ENCODE measurements at regions not wholly inside any gene's neighbourhood (a gene's known extent, or its start where the extent isn't known, plus 50 kb on each side); places are given as distances from the start of the nearest gene placed in this dataset.
"Not testable (repeated sequence)": the region's sequence is repeated elsewhere in the genome, so short reads cannot be mapped to it uniquely, and the experiment has no call there.

DNA sequence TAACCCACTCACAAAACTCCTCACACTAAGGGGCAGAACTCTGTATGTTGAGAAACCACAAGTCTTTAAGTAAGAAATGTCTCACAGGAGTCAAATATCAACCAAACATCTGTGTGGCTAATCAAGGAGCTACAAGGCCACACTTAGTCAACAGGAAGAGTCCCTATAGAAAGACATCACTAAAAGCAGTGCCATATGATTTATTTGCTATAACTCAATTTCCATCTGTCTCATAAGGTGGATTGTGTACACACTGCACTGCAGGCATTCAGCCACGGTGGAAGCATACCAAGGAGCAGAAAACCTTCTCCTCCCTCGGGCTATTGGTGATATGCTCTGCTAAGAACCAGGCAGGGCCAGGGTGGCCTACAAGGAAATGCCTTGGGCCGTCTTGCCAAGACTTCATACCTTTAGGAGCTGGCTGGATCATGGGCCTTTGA lies 197.6 kb upstream of the CFAP20DC start:
- in situ Hi-C loops (cut with HindIII; ENCODE audit: low pct_unique_long_range_greater_than_20kb, low sequenced_read_pairs) = no loop called here
- peak; percentile 73 for DNase-seq (ENCODE audit: low read depth)

DNA sequence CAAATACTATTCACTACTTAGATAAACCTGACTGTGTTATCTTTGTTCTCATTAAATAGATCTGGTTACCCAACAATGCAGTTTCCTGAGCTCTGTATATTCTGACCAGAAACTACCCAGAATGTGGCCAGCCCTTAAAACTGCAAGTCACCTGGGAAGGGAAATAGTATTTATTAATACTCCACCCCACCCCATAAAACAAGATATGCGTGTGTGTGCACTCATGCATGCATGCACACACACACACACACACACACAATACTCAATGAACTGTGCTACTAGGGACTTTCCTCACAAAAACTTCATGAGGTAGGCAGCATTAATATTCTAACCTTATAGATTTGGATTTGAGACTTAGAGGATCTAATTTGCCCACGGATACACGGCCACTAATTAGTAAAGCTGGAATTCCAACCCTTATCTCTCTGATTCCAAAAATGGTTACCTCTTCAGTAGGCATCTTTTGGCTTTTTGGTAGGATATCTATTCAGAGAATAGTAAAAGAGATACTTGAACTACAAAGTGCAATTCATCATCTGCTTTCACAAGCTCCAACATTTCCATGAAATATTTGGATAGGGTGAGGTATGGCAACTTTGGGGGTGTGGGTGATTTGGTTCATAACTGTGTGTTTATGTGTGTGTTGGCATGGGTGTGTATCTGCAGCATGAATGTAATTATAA lies 197.0 kb upstream of the CFAP20DC start:
- DNase-seq (ENCODE audit: low read depth) = peak; percentile 88
- in situ Hi-C loops (cut with HindIII; ENCODE audit: low pct_unique_long_range_greater_than_20kb, low sequenced_read_pairs) = no loop called here

DNA sequence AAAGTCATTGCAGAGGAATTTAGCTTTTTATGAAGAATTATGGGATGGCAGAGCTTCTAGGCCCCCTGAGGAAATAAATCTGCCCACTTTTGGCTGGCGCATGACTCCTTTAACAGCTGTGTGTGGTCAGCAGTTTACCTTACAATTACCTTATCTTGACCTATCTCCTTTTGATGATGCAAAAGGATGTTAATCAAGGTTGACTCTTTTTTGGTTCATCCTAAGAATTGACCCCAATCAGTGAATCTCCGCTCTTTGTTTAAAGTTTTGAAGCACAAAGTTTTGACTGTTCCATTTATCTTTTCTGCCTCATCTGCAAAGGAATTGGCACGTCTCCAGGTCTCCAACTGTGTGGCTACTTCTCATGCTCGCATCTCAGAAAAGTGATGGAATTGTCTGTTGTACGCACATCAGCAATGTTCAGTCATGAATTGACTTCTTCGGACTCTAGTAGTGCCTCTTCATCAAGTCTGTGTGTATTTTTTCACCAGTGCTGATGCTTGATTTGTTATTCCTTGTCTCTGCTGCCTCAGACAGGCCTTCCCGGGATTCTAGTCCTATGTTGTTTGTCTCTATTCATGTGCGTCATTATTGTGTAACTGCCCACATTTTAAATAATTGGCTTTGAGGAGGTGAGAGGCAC lies 196.2 kb upstream of the CFAP20DC start:
- peak; percentile 94 for DNase-seq (ENCODE audit: low read depth)
- in situ Hi-C loops (cut with HindIII; ENCODE audit: low pct_unique_long_range_greater_than_20kb, low sequenced_read_pairs) = no loop called here

DNA sequence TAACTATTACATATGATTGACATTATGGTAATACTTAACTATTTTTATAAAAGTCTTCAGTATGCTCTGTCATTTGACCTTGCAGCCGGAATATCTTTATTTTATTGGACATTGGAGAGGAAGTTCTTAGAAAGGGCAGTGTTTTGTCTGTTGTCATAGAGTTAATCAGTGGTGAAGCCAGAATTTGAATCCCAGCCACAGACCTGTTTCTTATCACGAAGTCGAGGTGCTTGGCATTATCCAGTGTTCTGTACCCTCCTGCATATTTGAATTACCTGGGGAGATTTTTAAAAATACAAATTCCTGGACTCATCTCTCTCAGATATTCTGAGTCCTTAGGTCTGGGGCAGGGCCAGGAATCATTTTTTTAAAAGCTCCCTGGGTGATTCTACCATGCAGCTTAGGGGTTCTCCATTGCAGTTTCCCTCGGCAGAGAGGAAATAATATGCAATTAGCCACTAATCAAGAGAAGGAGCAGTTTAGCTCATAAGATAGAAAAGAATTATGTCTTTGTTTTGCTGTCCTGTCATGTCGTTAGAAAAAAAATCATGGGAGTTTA lies 195.6 kb upstream of the CFAP20DC start:
- DNase-seq (ENCODE audit: low read depth) = no peak
- in situ Hi-C loops (cut with HindIII; ENCODE audit: low pct_unique_long_range_greater_than_20kb, low sequenced_read_pairs) = no loop called here

DNA sequence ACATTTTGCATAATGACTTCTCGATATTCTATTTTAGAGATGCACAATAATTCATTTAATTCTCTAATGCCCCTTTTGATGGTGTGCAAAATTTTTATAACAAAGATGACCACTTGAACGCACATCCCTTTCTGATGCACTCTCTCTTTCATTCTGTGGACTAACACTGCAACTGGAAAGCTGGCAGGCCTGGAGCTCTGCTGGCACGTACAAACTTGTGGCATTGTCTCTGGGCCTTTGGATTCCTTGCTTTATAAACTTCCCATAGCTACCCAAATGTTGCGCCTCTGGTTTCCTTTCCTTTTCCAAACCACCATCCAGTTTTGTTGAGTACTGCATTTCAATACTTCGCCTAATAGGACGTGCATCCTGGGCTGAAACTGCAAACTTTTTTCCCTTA lies 194.5 kb upstream of the CFAP20DC start:
- DNase-seq (ENCODE audit: low read depth) = no peak
- in situ Hi-C loops (cut with HindIII; ENCODE audit: low pct_unique_long_range_greater_than_20kb, low sequenced_read_pairs) = no loop called here

DNA sequence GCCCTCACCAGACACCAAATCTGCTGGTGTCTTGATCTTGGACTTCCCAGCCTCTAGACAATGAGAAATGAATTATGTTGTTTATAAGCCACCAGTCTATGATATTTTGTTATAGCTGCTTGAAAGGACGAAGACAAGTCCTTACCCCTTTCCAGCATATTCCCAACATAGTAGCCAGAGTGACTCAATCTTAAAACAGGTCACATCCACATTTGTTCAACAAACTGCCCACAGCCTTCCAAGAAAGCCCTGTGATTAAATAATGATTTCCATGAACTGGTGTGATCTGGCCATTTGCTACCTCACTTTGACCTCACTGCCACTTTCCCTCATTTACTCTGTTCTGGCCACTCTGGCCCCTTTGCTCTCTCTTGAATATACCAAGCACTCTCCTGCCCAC lies 193.7 kb upstream of the CFAP20DC start:
- no peak for DNase-seq (ENCODE audit: low read depth)
- in situ Hi-C loops (cut with HindIII; ENCODE audit: low pct_unique_long_range_greater_than_20kb, low sequenced_read_pairs) = no loop called here

DNA sequence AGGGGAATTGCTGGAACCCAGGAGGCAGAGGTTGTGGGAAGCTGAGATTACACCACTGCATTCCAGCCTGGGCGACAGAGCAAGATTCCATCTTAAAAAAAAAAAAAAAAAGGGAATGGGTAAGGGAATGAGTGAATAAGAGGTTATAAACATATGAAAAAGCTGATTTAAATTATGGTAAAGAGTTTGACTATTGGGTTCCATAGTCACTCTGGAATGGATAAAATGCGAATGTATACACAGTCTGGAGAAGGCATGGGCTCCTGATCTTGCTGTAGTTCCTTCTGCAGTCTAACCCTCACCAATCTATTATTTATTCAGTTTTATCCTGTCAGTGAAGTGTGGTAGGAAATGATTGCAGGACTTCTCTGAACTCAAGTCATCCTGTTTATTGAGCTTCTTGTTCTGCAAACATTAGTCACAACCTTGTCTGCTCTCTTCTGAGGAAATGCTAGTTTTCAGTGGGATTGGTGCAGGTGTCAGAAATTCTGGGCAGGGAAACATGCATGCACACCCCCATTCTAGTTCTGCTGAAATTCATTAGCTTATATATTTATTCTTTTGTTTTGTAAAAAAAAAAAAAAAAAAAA lies 190.9 kb upstream of the CFAP20DC start:
- in situ Hi-C loops (cut with HindIII; ENCODE audit: low pct_unique_long_range_greater_than_20kb, low sequenced_read_pairs) = no loop called here
- DNase-seq (ENCODE audit: low read depth) = no peak

DNA sequence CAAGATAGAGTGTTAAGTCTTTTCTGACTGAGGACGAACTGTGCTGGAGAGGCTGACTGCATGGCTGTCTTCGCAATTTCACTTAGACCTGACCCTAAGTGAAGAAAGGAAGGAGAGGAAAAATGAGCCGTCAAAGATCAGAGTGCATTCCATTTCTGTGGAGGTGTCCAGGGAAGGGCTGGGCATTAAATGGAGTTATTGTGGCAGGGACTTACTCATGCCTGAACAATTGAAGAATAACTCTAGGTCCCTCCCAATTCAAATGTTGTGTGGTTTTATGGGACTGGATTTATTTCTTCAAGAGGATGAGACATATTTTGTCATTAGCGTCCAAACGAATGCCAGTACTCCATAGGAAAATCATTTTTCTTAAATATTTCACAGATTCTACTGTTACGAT lies 187.3 kb upstream of the CFAP20DC start:
- no peak for DNase-seq (ENCODE audit: low read depth)
- in situ Hi-C loops (cut with HindIII; ENCODE audit: low pct_unique_long_range_greater_than_20kb, low sequenced_read_pairs) = no loop called here

DNA sequence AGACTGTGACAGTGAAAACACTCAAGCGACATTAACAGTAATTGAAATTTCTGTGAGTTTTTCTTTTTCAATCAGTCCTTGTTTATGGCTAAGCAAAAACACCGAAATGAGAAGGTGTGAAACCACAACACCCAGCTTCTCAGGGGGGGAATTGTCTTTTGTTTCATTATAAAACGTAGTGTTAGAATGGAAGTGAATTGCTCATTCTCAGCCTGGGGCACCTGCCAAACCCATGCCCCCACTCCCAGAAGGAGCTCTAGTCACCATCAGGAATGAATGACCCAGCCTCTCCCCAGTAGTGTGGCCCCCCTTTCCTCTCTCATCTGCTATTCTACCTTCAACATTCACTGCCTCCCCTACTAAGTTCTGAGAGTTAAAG lies 185.8 kb upstream of the CFAP20DC start:
- in situ Hi-C loops (cut with HindIII; ENCODE audit: low pct_unique_long_range_greater_than_20kb, low sequenced_read_pairs) = no loop called here
- DNase-seq (ENCODE audit: low read depth) = no peak

DNA sequence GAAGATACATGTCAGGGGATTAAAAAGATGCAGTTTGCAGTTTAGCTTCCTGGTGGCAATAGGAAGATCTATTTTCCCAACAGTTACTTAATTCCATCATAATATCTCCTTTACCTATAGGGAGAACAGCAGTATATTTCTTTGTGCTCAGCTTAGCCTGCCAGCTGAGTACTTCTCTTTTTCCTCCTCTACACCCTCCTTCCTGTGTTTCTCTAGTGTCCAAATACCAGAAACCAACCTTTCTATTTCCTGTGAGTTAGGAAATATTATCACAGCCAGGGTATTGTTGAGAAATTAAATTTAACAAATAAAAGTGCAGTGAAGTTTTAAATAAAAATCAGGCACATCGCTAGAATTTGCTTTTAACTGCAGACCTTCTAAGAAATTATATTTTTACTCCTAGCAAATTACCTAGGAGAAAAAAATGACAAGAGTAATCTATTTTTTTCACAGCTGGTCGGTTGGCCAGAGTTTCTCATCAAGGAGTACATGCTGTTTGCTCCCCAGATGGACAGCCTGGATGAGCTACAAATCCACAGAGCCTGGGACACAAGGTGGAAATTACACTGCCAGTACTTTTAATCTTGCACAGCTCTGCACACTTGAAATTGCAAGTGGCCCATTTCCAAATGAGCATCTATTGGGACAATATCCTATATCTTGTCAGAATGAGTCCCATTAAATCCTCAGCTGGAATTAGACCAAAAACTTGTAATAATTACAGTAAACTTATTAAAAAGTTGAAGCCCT lies 185.2 kb upstream of the CFAP20DC start:
- in situ Hi-C loops (cut with HindIII; ENCODE audit: low pct_unique_long_range_greater_than_20kb, low sequenced_read_pairs) = no loop called here
- no peak for DNase-seq (ENCODE audit: low read depth)

DNA sequence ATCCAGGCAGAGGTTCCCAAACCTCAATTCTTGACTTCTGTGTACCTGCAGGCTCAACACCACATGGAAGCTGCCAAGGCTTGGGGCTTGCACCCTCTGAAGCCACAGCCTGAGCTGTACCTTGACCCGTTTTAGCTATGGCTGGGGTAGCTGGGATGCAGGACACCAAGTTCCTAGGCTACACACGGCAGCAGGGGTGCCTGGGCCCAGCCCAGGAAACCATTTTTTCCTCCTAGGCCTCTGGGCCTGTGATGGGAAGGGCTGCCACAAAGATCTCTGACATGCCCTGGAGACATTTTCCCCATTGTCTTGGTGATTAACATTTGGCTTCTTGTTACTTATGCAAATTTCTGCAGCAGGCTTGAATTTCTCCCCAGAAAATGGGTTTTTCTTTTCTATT lies 180.6 kb upstream of the CFAP20DC start:
- in situ Hi-C loops (cut with HindIII; ENCODE audit: low pct_unique_long_range_greater_than_20kb, low sequenced_read_pairs); DNase-seq (ENCODE audit: low read depth): not testable (repeated sequence)

DNA sequence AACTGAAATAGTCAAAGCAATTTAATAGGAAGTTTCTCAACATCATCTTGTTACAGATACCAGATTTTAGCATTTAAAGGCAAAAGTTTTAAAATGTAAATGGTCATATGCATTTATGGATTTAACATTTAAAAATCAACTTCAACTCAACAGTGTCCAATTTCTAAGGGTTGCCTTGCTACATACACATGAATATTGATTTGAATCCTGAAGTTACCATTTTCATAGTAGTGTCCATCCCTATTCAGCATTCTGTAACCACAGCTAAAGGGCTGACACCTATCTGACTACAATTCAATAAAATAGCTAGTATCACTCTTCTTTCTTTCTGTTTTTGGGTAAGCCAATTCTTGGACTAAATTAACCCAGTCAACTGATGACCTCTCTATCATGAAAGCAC lies 164.0 kb upstream of the CFAP20DC start:
- DNase-seq (ENCODE audit: low read depth) = no peak
- in situ Hi-C loops (cut with HindIII; ENCODE audit: low pct_unique_long_range_greater_than_20kb, low sequenced_read_pairs) = no loop called here

DNA sequence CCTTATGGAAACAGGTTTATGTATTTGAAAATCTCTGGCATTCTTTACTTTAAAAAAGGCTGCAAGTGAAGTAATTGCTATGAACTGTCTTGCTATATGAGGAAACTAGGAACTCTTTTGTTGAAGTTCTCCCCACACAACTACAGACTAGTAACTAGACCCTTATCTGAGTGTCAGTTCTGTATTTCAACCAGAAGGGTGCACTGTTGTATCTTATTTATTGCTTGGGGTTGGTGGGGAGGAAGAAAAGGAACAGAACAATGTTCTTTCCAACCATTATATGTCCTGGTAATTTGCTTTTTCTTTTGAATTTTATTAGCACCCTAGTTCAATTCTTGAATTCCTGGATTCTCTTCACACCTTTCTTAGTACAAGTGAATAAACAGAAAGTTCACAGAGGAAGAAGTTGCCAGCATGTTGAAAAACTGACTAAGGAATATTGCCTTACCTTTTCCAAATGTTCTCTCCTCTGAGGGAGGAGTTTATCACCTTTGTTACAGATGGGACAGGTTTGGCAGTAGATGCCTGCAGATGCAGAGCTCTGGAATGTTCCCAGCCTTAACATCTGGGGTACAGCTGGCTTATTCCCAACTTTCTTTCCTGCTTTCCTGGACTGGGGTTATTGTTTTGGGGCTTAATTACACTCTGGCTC lies 162.4 kb upstream of the CFAP20DC start:
- in situ Hi-C loops (cut with HindIII; ENCODE audit: low pct_unique_long_range_greater_than_20kb, low sequenced_read_pairs) = no loop called here
- peak; percentile 64 for DNase-seq (ENCODE audit: low read depth)

DNA sequence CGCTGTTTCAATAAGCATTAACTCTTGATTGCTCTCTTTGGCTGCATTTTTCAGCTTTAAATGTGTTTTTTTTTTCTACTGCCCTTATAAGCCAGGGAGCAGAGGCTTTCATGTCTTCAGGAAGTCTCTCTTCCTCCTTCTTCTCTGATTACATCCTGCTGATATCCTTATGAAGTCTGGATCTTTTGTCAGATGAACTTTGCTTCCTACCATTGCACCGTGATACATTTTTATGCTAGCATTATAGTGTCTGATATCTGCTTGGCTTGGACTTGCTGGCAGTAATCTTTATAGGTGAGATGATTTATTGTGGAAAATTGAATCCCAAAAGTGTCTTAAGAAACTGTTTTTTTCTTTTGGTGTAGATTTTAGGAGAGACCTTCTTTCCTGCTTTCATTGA lies 160.4 kb upstream of the CFAP20DC start:
- DNase-seq (ENCODE audit: low read depth) = no peak
- in situ Hi-C loops (cut with HindIII; ENCODE audit: low pct_unique_long_range_greater_than_20kb, low sequenced_read_pairs) = no loop called here

DNA sequence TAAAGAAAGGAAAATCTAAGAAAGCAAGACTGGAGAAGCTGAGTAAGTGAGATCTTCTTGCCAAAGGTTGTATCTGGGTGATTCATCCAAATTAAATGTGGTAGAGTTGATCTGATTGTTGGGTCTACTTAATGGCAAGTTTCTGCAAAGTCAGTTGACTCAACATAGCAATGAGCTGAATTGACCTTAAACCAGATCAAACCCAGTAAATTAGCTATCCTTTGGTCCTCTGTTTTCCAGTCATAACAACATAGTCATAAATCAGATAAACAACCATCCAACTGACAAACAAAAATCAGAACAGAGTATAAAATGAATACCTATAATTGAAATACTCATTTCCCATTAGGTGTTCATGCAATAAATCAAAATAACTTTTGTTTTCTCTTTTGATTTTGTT lies 142.6 kb upstream of the CFAP20DC start:
- peak; percentile 2 for DNase-seq (ENCODE audit: low read depth)
- in situ Hi-C loops (cut with HindIII; ENCODE audit: low pct_unique_long_range_greater_than_20kb, low sequenced_read_pairs) = no loop called here

DNA sequence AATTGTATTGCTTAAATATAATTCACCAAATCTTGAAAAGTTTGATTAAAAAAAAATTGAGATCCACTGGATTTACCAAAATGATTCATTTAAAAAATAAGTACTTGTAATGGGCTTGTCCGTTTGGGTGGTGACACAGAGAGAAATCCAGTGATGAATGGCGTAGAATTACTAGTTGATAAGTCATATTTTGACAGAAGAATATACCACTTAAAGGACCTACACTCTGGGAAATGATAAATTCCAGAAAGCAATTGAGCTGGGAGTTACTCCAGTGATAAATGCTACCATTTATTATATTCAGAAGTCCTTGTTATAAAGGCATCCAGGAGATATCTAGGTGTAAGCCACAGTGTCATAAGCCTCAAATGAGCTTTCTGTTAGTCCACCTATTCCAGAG lies 141.8 kb upstream of the CFAP20DC start:
- DNase-seq (ENCODE audit: low read depth) = no peak

DNA sequence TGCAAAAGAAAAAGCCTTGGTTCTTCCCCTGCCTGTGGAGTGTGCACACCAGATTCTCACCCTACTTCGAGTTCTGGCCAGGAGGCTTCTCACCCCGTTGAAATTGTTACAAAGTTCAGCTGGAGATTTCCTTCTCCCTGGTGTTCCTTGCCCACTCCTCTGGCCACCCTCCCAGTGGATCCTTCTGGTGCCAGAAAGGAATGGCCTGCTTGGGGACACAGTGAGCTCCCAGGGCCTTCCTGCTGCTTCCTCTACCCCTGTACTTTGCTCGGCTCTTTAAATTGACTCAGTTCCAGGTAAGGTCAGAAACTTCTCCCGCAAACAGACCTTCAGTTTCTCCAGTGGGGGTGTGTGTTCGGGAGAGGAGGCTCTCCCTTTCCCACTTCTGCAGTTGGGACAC lies 140.1 kb upstream of the CFAP20DC start:
- no peak for DNase-seq (ENCODE audit: low read depth)
- in situ Hi-C loops (cut with HindIII; ENCODE audit: low pct_unique_long_range_greater_than_20kb, low sequenced_read_pairs) = no loop called here

More for the DNA sequence above, 141.8 kb upstream of the CFAP20DC start:
- in situ Hi-C loops (cut with HindIII; ENCODE audit: low pct_unique_long_range_greater_than_20kb, low sequenced_read_pairs) = no loop called here

DNA sequence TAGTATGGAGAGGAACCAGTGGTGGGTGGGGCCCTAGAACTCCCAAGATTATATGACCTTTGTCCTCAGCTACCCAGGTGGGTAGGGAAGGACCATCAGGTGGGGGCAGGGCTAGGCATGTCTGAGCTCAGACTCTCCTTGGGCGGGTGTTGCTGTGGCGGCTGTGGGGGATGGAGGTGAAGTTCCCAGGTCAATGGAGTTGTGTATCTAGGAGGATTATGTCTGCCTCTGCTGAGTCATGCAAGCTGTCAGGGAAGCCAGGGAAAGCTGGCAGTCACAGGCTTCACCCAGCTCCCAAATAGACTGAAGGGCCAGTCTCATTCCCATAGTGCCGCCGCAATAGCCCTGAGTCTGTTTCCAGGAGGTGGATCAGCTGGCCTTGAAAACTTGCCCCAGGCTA lies 139.7 kb upstream of the CFAP20DC start:
- in situ Hi-C loops (cut with HindIII; ENCODE audit: low pct_unique_long_range_greater_than_20kb, low sequenced_read_pairs) = no loop called here
- peak; percentile 4 for DNase-seq (ENCODE audit: low read depth)
